K562 (cell line): ENCODE measurements at regions not wholly inside any gene's neighbourhood (a gene's known extent, or its start where the extent isn't known, plus 50 kb on each side); places are given as distances from the start of the nearest gene placed in this dataset.

Source experiments
- CTCF ChIP-seq, 3 experiments: IDR thresholded peaks in 2 of 3; conservative IDR thresholded peaks in 1 of 3; 2 replicates each; pipeline ENCODE4 v1.5.1; 2011 to 2012; ENCODE audit warnings: low read length in 3 of 3, mild to moderate bottlenecking in 3 of 3, control low read depth in 2 of 3, improper control_type of control experiment in 1 of 3, inconsistent platforms in 1 of 3, low read depth in 1 of 3, mixed read lengths in 1 of 3, moderate library complexity in 1 of 3; ENCODE audit not compliant: insufficient read depth in 2 of 3
- DPF2 ChIP-seq: fragments of 450-650 bp; IDR thresholded peaks from 2 replicates; pipeline ENCODE4 v1.6.1; 2016
- ELF1 ChIP-seq: fragments of 200-800 bp; sonication (Bioruptor generic); IDR thresholded peaks from 2 replicates; pipeline ENCODE4 v1.6.1; 2016; ENCODE audit warnings: missing genetic modification characterization, missing compliant biosample characterization
- ERF ChIP-seq: fragments of 450-650 bp; formaldehyde crosslinking; IDR thresholded peaks from 2 replicates; pipeline ENCODE4 v1.4.0; 2020; ENCODE audit warnings: mild to moderate bottlenecking, mixed read lengths
- FOXA1 ChIP-seq: fragments of 450-650 bp; IDR thresholded peaks from 2 replicates; pipeline ENCODE4 v1.6.1; 2016; ENCODE audit warnings: mild to moderate bottlenecking, borderline replicate concordance
- POLR2A ChIP-seq: fragments of 450-650 bp; conservative IDR thresholded peaks from 2 replicates; pipeline ENCODE4 v1.6.1; 2016
- TEAD4 ChIP-seq, 2 experiments: sonication (generic) in 1 of 2; formaldehyde crosslinking in 1 of 2; IDR thresholded peaks; 2 replicates each; pipeline versions ENCODE4 v1.6.1 to v1.8.0; 2012 to 2022; ENCODE audit warnings: borderline replicate concordance in 1 of 2, inconsistent platforms in 1 of 2, low read length in 1 of 2, mild to moderate bottlenecking in 1 of 2, missing genetic modification reagents in 1 of 2
- ZBTB7A ChIP-seq: IDR thresholded peaks from 2 replicates; pipeline ENCODE4 v1.6.1; 2011; ENCODE audit warnings: low read depth, mild to moderate bottlenecking, low read length, moderate library complexity, borderline replicate concordance; ENCODE audit not compliant: control insufficient read depth
- TF ChIP-seq, protein P1 (sequence below), 2 experiments: fragments of 450-650 bp; IDR thresholded peaks; 2 replicates each; pipeline ENCODE4 v1.6.1; 2016

DNA sequence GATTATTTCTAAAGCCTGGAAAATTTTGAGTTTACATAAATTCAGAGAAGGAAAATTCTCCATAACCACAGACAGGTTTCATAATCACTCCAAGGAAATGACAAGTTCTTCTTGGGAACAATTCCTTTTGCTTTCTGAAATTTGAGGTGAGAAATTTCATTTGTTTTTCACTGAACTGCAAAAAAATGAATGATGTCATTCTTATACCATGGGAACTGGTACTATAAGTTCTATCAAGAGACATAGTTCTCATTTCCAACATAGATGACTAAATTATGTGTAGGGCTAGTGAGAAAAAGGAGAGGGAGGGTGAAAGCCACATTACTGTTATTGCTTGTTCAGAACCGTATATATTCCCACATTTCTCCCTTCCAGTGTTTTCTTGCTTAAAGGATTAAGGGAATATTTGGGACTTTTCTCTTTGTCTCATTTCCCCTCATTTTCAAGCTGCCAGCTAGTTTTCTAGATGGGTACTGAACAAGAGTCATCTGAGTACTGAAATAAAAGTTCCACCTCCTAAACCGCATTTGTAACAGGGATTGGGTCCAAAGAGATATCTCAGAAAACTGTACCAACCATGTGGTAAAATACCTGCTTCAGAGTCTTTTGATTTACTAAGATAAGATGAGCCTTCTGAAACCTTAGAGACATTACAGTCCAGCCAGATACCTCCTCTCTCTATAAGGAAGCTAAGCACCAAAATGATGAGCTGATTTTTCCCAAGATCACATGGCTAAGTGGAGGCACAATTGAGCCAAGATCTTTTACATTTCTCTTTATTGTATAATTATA is 144.3 kb upstream of the PRDM1 start:
- TF ChIP-seq ERF (CRISPR knock-in tag) (no peak), DPF2 (no peak), CTCF (IDR thresholded peaks at IDR 0.05 in 2 of 3, conservative IDR thresholded peaks at IDR 0.05 in 1 of 3; ENCODE audit: insufficient read depth in 2 of 3, low read depth in 1 of 3, low read length in 3 of 3) (no peak), ZBTB7A (no peak), TEAD4 (IDR thresholded peaks at IDR 0.05; ENCODE audit: low read length) (no peak), TEAD4 (CRISPR knock-in tag; IDR thresholded peaks at IDR 0.05; ENCODE audit: borderline replicate concordance) (no peak), POLR2A (no peak), FOXA1 (no peak), ELF1 (tag) (no peak)
- TF ChIP-seq, protein P1, sequence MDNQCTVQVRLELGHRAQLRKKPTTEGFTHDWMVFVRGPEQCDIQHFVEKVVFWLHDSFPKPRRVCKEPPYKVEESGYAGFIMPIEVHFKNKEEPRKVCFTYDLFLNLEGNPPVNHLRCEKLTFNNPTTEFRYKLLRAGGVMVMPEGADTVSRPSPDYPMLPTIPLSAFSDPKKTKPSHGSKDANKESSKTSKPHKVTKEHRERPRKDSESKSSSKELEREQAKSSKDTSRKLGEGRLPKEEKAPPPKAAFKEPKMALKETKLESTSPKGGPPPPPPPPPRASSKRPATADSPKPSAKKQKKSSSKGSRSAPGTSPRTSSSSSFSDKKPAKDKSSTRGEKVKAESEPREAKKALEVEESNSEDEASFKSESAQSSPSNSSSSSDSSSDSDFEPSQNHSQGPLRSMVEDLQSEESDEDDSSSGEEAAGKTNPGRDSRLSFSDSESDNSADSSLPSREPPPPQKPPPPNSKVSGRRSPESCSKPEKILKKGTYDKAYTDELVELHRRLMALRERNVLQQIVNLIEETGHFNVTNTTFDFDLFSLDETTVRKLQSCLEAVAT (IDR thresholded peaks at IDR 0.05) = no peak
